Uterus (tissue), 3 donors: ENCODE measurements at regions not wholly inside any gene's neighbourhood (a gene's known extent, or its start where the extent isn't known, plus 50 kb on each side); places are given as distances from the start of the nearest gene placed in this dataset.

ENCODE experiments used
- DNase-seq, 2 donors: peaks; one replicate each; pipeline ENCODE4 v3.0.0-alpha.2; 2019 to 2020
- H3K27ac ChIP-seq, 2 donors: fragments of 200-600 bp; sonication (generic); 1 replicate in 1 of 2; 2 replicates in 1 of 2; pipeline ENCODE4 v1.5.1; 2016 to 2018
- H3K27me3 ChIP-seq, 2 donors: fragments of 200-600 bp; sonication (generic); one replicate each; pipeline ENCODE4 v1.5.1; 2018 to 2019; ENCODE audit warnings: control low read depth in 1 of 2
- H3K36me3 ChIP-seq, 2 donors: fragments of 200-600 bp; sonication (generic); one replicate each; pipeline ENCODE4 v1.5.1; 2019; ENCODE audit warnings: control low read depth in 1 of 2
- H3K4me1 ChIP-seq, 2 donors: fragments of 200-600 bp; sonication (generic); one replicate each; pipeline ENCODE4 v1.5.1; 2018 to 2019; ENCODE audit warnings: control low read depth in 1 of 2
- H3K4me3 ChIP-seq, 2 donors: fragments of 200-600 bp; sonication (generic); 1 replicate in 1 of 2; 2 replicates in 1 of 2; pipeline ENCODE4 v1.5.1; 2018 to 2019; ENCODE audit warnings: mild to moderate bottlenecking in 1 of 2
- H3K9me3 ChIP-seq, 2 donors: fragments of 200-600 bp; sonication (generic); one replicate each; pipeline ENCODE4 v1.5.1; 2019; ENCODE audit warnings: control low read depth in 1 of 2
- CTCF ChIP-seq, 4 experiments: fragments of 200-600 bp in 2 of 4; fragments of 450-650 bp in 2 of 4; sonication (generic) in 2 of 4; IDR thresholded peaks; one replicate each; pipeline ENCODE4 v1.5.1; 2016 to 2019; ENCODE audit warnings: antibody characterized with exemption in 4 of 4, mild to moderate bottlenecking in 2 of 4, moderate library complexity in 1 of 4
- POLR2A ChIP-seq, 2 donors: fragments of 450-650 bp; IDR thresholded peaks; one replicate each; pipeline ENCODE4 v1.6.1; 2016; ENCODE audit warnings: antibody characterized with exemption in 2 of 2, mild to moderate bottlenecking in 1 of 2, moderate library complexity in 1 of 2
- intact Hi-C: fragments of 100-400 bp; cut with DNase I; formaldehyde crosslinking; loops from one replicate; pipeline ENCODE4 v1.15.1; 2023; ENCODE audit warnings: low total_unique reads
- donor health status: DM: yes; HTN: yes; CAD: no.

GRCh38 chr16:86338403-86339115, 171.8 kb upstream of the FOXF1 start:
- Histone ChIP-seq H3K4me3 (no peak overlapping the region), H3K4me1 (peaks cover 0 to 4% of the 10 kb centered on the region in 2 donors), H3K9me3 (no peaks in the 10 kb centered on the region), H3K27me3 (peaks cover 0 to 3% of the 10 kb centered on the region in 2 donors), H3K36me3 (no peaks in the 10 kb centered on the region), H3K27ac (no peak overlapping the region)
- no peak for DNase-seq
- intact Hi-C loops = no loop called here
- TF ChIP-seq CTCF (IDR thresholded peaks at IDR 0.05) = no peak
- no peak for TF ChIP-seq POLR2A (IDR thresholded peaks at IDR 0.05)

GRCh38 chr16:86342161-86342834, 168.0 kb upstream of the FOXF1 start:
- H3K27me3 ChIP-seq = no peaks in the 10 kb centered on the region
- H3K9me3 ChIP-seq = no peaks in the 10 kb centered on the region
- peaks cover 0 to 12% of the 10 kb centered on the region in 2 donors for H3K4me1 ChIP-seq
- no peak overlapping the region for H3K4me3 ChIP-seq
- no peak for DNase-seq
- H3K36me3 ChIP-seq = no peaks in the 10 kb centered on the region
- TF ChIP-seq CTCF (IDR thresholded peaks at IDR 0.05) (no peak), POLR2A (IDR thresholded peaks at IDR 0.05) (no peak)
- H3K27ac ChIP-seq = peak overlapping the region; percentile 68 to 81
- intact Hi-C loops = no loop called here

DNA sequence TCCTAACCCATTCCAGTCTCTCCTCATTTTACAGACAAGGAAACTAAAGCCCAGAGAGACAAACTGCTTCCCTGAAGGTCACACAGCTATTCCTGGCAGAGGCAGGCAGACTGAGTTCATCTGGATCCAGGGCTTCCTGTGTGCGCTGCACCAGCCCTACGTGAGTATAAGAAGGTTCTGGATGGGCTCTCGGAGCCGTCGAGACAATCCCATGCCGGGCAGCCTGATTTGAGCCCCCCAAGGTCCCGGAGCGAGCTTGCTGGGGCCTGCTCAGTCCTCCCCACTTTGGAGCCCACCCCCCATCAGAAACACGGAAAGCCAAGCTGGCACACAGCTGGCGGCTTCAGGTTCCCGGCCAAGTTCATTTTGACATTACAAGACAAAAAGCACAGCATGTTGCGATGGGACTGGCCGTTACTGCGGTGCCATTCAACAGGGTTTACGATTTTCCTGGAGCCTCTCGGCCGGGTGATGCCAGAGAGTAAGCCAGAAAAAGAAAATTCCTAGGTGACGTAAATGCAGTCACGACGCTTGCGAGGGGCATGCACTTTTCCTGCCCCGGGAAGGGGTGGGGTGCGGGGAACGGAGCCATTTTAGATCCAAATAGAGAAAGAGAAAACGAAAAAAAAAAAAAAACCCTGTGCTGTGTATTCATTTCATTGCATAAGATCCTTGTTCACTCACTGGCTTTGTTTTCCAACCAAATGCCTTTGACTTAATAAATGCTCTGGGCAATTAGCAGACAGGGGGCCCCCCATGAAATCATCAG, 167.1 kb upstream of the FOXF1 start:
- Histone ChIP-seq H3K27me3 (no peaks in the 10 kb centered on the region), H3K27ac (peak overlapping the region; percentile 68 to 81), H3K36me3 (no peaks in the 10 kb centered on the region), H3K4me3 (peak overlapping the region in 1 of 2 donors; percentile 4), H3K9me3 (no peaks in the 10 kb centered on the region), H3K4me1 (peaks cover 0 to 12% of the 10 kb centered on the region in 2 donors)
- TF ChIP-seq CTCF (IDR thresholded peaks at IDR 0.05) = no peak
- no peak for TF ChIP-seq POLR2A (IDR thresholded peaks at IDR 0.05)
- peak; percentile 61 to 77 for DNase-seq
- intact Hi-C loops = no loop called here

GRCh38 chr16:86343796-86344585, 166.3 kb upstream of the FOXF1 start:
- Histone ChIP-seq H3K4me1 (peaks cover 0 to 12% of the 10 kb centered on the region in 2 donors), H3K27ac (peak overlapping the region; percentile 64 to 81), H3K4me3 (peak overlapping the region in 1 of 2 donors; percentile 4), H3K36me3 (no peaks in the 10 kb centered on the region), H3K9me3 (no peaks in the 10 kb centered on the region), H3K27me3 (no peaks in the 10 kb centered on the region)
- DNase-seq = no peak
- TF ChIP-seq CTCF (IDR thresholded peaks at IDR 0.05) (no peak), POLR2A (IDR thresholded peaks at IDR 0.05) (no peak)
- intact Hi-C loops = no loop called here
